ENCODE measurements at regions not wholly inside any gene's neighbourhood (a gene's known extent, or its start where the extent isn't known, plus 50 kb on each side); places are given as distances from the start of the nearest gene placed in this dataset.

DNA sequence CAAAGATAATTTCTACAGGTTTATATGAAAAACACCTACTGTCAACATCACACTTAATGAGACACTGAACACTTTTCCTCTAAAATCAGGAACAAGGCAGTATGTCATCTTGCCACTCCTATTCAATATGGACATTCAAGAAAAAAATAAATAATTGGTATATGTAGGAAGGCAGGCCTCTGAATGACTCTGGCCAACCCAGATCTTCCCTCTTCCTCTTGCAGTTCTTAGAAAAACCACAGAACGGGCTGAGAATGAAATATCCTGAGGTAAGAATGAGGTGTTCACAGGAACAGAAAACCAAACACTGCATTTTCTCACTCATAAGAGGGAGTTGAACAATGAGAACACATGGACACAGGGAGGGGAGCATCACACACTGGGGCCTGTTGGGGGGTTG is 1207.2 kb upstream of the CITED2 start:
- TF ChIP-seq POLR2A (IDR thresholded peaks at IDR 0.05): no peak
- TF ChIP-seq, protein P1, sequence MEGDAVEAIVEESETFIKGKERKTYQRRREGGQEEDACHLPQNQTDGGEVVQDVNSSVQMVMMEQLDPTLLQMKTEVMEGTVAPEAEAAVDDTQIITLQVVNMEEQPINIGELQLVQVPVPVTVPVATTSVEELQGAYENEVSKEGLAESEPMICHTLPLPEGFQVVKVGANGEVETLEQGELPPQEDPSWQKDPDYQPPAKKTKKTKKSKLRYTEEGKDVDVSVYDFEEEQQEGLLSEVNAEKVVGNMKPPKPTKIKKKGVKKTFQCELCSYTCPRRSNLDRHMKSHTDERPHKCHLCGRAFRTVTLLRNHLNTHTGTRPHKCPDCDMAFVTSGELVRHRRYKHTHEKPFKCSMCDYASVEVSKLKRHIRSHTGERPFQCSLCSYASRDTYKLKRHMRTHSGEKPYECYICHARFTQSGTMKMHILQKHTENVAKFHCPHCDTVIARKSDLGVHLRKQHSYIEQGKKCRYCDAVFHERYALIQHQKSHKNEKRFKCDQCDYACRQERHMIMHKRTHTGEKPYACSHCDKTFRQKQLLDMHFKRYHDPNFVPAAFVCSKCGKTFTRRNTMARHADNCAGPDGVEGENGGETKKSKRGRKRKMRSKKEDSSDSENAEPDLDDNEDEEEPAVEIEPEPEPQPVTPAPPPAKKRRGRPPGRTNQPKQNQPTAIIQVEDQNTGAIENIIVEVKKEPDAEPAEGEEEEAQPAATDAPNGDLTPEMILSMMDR (IDR thresholded peaks at IDR 0.05): no peak
